Lung microvascular endothelial cell (primary cell): ENCODE measurements at regions not wholly inside any gene's neighbourhood (a gene's known extent, or its start where the extent isn't known, plus 50 kb on each side); places are given as distances from the start of the nearest gene placed in this dataset.
"Not testable (repeated sequence)": the region's sequence is repeated elsewhere in the genome, so short reads cannot be mapped to it uniquely, and the experiment has no call there.

Source experiments
- DNase-seq, 2 donors: peaks; one replicate each; pipeline versions ENCODE4 v3.0.0 to v3.0.0-alpha.2; 2010; ENCODE audit warnings: low read depth in 2 of 2

DNA sequence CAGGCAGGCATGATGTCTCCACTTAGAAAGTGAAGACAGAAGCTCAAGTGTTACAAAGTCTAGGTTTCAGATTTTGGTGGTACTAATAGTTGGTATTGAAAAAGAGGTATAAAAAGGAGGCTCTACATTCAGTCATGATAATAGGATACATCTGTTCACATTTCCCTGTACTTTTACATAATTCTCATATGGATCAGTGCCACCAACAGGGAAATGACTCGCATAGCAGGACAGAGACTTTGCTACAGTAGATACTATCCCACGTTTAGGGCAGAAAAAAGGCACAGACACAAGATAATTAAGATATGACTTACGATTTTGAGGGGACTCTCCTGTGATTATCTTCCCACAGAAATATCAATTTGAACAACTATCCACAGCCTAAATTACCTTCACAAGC is 1062.9 kb upstream of the EPHA6 start:
- DNase-seq = no peak

DNA sequence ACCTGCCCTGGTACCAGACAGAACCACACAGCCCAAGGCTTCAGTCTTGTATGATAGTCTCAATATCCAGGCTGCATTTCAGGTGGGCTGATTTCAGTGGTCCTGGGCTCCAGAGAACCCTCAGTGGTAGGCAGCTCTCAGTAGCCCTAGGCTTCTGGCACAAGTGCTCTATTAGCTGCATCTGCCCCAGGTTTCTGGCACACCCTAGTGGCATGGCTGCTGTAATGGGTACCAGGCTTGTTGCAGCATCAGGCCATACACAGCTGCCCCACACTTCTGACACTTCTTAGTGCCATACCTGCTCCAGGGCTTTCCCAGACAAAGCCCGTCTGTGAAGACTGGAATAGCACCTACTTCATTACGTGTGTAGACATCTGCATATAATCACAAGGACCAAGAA is 1062.2 kb upstream of the EPHA6 start:
- DNase-seq = no peak

DNA sequence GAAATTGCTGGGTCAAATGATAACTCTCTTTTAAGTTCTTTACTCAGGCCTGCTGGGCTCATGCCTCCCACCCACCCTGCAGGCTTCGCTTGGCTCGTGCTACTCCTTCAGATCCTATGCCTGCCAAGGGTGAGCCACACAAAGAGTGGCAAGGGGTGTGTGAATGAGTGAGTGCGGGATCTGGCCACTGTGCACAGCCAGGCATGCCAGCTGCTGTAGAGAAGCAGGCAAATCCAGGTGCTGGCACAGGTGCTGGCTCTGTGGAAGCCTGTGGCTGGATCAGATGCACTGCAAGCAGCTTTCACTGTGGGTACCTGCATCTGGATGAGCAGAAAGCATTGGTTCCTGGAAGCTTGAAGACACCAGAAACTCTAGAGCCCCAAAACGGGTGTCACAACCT is 1055.7 kb upstream of the EPHA6 start:
- no peak for DNase-seq

DNA sequence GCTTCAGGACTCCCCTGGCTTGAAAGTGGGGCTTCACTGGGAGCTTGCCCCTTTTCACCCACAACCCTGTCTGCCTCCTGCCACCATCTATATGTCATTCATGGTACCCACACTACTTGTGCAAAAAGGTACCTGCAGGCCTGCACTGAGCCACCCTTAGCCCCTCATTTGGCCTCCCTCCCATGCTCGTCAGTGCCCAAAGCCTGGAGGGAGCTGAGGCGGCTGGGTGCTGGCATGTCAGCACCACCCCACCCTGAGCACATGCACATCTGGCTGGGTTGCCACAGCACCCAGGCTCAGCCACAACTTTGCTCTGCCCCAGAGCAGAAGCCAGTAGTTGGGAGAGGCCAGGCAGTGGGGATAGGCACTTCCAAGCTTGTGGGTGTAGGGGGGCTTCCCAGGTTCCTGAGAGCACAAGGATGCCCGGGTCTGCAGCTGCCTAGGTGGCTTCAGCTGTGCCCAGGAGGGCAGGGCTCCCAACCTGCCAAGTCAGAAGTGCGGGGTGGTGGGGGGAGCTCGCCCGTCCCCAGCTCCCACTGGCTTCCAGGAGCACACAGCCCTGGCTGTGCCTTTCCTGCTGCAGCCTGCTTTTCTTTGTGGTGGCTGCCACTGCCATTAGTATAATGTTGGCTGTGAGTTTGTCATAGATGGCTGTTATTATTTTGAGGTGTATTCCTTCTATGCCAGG is 1054.6 kb upstream of the EPHA6 start:
- no peak for DNase-seq

DNA sequence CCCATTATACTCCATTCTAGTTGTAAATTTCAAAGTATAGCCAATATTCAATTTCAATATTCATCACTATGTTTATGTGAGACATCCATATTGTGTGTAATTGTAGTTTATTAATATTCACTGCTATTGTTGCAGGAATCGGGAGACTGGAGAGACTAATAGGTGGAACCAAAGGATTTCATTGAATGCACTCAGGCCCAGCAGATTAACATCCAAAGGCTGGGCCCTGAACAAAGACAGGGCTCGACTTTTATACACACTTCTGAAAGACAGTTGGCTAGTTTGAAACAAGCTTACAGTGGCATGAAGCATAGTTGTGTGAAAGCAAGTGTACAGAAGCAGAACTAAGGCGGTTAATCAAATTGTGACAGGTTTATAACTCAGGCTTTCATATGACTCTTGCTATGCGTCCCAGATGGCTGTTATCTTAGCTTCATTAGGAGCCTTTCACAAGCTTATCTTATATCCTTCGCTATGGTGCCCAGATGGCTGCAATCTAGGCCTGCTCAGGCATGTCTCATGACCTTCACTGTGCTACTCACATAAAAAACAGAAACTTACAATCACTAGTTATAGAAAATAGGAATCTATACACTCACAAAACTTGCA is 1038.8 kb upstream of the EPHA6 start:
- DNase-seq = no peak

DNA sequence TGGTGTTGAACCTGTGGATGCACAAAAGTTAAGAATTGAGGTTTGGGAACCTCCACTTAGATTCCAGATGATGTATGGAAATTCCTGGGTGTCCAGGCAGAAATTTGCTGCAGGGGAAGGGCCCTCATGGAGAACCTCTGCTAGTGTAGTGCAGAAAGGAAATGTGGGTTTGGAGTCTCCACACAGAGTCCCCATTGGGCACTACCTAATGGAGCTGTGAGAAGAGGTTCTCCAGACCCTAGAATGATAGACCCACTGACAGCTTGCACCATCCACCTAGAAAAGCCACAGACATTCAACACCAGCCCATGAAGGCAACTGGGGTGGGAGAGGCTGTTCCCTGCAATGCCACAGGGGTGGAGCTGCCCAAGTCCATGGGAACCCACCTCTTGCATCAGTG is 1032.8 kb upstream of the EPHA6 start:
- no peak for DNase-seq

DNA sequence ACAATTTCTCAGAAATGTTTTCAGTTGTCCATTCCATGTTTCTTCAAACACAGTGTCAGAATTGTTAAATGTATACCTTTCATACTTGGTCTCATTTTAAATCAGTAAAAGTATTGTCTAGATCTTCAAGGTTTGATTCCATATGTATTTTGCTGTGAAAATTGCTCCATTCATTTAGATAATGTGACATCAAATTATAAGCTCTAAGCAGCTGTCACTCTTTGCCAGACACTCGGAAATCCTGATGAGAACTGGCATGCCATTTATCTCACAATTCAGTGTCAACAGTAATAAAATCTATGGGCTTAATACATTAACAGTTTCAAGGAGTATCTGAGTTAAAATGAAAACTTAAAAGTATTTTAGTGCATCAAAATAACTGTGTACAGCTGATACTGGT is 1025.3 kb upstream of the EPHA6 start:
- no peak for DNase-seq

DNA sequence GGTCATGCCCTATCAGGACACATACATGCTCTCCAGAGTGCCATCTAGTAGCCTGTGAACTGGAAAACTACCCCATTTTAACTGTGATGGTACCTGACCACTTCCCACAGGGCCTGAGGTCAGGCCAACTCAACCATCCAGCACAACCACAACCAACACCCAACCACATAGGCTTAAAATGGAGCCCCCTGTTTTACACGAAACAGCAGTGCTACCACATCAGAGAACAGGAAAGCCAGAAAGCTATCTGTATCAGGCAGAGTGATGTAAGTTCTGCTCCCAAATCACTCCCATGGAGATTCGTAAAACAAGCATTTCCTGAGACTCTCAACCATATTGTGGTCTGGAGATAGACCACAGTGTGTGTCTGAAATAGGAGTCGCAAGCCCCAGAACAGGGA is 1017.3 kb upstream of the EPHA6 start:
- no peak for DNase-seq

DNA sequence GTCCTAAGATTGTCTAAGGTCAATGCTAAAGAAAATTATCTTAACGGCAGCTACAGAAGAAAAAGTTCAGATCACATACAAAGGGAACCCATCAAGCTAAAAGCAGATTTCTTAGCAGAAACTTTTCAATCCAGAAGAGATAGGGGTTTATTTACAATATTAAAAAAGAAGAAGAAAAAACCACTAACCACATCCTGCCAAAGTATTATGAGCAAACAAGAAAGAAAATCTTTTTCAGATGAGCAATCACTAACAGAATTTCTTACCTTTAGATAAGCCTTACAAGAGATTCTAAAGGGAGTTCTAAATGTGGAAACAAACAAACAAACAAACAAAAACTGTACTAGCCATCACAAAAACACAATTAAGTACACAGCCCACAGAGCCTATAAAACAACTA is 1015.8 kb upstream of the EPHA6 start:
- DNase-seq = no peak

DNA sequence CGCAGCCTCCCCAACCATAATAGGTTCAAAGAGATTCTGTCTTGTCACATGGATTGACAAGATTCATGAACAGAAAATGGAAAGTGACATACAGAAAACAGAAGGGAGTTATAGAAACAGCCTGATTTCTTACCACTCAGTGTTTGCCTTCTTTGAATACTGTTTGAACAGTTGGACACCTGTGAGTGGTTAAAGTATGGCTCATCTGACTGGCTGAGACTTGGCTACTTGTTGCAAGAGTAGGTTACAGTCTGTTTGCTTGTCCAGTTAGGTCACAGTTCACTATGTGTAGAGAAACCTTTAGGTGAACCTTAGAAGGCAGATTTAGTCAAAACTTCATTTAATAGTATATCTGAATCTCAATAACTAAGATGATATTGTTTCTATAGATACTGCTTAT is 1003.9 kb upstream of the EPHA6 start:
- DNase-seq = no peak

DNA sequence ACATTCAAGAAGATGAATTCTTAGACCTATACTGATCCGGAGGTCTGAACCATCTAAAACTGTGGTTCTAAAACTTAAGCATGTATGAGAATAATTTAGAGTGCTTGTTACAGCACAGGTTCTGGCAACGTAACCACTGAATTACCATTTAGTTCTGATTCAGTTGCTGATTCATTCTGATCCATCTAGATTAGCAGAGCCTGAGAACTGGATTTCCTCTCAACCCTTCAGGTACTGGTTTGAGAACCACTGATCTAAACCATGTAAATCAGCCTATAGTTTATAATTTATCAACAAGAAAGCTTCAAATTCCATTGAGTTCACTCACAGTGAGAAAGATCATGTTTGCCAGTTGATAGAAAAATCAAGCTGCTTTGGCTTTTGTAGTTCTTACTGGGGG is 1001.1 kb upstream of the EPHA6 start:
- no peak for DNase-seq

DNA sequence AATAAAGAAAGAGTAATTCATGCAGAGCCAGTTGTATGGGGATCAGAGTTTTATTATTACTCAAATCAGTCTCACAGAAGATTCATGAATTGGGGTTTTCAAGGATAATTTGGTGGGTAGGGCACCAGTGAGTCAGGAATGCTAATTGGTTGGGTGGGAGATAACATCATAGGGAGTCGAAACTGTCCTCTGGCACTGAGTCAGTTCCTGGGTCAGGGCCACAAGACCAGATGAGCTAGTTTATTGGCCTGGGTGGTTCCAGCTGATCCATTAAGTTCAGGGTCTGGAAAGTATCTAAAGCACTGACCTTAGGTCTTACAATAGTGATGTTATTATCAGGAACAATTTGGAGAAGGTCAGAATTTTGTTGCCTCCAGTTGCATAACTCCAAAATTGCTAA is 998.6 kb upstream of the EPHA6 start:
- no peak for DNase-seq

DNA sequence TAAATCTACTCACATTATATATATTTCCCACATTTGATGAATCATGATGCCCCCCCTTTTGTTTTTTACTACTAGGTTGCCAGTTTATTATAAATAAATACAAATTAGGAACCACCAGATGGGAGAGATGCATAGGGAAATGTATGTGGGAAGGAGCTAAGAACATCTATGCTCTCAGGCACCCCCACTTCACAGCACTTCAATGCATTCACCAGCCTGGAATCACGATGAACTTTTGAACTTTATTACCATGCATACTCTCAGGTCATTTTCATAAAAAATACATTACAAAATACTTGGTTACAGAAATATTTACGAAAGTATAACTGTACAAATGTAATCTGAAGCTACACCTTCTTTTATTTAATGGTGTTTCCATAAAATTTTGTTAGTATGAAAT is 988.0 kb upstream of the EPHA6 start:
- no peak for DNase-seq

DNA sequence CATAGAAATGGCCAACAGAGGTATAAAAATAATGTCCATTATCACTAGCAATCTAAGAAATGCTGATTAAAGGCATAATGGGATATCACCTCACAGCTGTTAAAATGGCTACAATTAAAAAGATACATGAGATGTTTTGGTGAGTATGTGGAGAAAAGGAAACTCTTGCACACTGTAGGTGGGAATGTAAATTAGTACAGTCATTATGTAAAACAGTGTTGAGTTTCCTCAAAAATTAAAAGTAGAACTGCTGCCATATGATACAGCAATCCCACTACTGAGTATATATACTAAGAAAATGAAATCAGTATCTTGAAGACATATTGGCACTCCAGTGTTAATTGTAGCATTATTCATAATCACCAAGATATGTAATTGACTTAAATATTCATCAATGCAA is 982.2 kb upstream of the EPHA6 start:
- DNase-seq = no peak

DNA sequence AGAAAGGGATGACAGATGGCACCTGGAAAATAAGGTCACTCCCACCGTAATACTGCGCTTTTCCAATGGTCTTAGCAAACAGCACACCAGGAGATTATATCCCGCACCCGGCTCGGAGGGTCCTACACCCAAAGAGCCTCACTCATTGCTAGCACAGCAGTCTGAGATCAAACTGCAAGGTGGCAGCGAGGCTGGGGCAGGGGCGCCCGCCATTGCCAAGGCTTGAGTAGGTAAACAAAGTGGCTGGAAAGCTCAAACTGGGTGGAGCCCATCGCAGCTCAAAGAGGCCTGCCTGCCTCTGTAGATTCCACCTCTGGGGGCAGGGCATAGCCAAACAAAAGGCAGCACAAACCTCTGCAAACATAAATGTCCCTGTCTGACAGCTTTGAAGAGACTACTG is 953.8 kb upstream of the EPHA6 start:
- not testable (repeated sequence) for DNase-seq

DNA sequence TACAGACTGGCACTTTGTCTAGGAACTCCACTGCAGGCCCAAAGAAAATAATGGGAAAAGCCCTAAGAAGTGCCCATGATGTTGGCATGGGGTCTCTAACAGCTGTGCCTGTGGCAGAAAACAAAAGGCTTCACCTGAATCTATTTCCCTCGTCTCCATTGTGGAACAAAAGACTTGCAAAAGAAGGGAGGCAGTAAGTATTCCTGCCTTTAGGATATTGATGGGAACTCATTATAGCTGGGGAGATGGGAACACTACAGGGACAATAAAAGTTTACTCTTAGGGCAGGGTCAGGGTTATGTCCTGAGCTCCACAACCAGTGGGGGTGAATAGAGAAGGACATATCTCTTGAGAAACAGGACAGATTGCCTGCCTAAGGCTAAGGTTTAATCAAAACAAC is 930.6 kb upstream of the EPHA6 start:
- DNase-seq = no peak

DNA sequence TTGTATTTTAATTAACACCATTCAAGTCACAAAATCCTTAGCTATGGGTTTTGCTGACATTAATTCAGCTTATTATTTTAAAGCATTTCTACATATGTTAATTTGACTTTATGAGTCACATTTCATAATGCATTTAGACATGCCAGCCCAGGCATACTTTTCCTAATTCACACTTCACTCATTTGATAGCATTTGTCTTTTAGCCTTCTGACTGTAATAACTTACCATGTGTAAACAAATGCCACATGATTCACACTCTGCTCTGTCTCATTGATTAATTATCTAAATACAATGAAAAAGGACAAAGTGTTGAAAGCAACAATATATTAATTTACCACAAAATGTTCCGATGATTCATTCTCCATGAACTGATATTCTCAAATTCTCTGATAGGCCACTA is 927.8 kb upstream of the EPHA6 start:
- no peak for DNase-seq

DNA sequence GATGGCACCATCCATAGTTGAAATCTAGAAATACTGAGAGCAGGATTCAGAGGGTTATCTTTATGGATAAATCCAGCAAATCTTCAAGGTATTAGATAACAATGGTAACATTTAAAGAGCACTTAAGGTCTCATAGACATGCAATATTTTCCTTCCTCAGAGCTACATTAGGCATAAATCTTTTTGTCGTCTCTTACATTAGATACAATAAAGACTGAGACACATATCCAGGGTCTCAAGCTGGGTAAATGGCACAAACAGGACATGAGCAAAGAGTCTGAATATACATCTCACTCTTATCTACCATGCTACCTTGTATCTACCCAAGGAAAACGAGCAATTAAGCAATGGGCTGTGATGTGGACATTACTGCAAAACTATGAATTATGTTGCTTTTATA is 927.3 kb upstream of the EPHA6 start:
- DNase-seq = no peak

DNA sequence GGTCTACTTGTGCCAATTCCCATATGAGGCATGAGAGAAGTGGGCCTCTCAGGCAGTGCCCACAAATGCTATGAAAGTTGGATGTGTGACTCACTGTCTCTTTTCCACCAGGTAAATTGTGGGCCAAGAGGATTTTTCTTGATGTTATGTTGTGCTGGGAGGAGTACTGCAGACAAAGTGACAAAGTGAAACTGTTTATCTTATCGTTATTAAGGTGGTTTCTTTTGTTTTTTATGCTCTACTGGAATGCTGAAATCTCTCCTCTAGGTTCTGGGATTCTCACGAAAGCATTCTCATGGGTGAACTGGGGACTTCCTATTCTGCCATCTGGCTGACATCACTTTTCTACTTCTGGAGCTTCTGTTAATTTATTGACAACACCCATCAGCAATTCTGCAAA is 919.6 kb upstream of the EPHA6 start:
- no peak for DNase-seq

DNA sequence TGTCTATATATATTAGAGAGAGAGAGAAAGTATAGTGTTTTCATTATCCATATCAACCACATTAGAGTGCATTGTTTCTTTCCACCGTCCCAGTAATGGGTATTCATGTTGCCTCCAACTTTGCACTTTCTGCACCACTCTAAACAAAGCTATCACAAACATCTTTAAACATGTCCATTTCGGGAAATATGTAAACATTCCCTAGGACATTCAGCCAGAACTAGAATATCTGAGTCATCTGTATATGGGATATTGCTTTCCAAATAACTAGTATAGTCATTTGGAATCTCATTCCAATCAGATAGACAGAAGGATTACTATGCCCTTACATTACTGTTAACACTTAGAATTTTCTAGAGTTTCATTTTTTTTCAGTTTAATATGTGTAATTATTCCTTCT is 914.9 kb upstream of the EPHA6 start:
- peak in 1 of 2 donors; percentile 8 for DNase-seq

DNA sequence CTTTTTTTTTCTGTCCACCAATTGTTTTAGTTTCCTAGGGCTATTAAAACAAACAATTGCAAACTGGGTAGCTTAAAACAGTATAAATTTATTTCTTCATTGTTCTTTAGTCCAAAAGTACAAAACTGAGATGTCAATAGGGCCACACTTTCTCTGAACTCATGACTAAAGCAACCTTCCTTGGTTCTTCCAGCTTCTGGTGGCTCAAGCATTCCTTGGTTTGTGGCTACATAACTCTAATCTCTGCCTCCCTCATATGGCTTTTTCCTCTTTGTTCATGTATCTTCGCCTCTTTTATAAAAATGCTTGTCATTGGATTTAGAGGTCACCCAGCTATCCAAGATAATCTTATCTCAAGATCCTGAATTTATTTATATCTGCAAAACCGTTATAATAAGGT is 914.5 kb upstream of the EPHA6 start:
- no peak for DNase-seq

DNA sequence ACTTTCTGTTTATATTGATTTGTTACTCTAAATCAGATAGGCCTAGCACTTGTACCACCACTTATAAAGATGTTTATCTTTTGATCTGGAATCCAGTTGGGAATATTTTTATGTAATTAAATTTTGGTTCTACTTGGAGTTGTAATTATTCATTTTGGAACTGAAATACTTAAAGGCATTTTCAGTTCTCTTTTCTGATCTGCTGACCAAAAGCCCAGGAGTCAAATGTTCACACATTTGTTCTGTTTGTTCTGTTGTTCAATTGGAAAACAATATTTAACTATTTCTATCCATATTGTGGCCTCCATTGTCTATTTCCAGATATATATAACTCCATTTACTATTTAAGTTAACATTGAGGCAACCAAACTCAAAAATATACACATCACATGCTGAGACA is 912.4 kb upstream of the EPHA6 start:
- no peak for DNase-seq

DNA sequence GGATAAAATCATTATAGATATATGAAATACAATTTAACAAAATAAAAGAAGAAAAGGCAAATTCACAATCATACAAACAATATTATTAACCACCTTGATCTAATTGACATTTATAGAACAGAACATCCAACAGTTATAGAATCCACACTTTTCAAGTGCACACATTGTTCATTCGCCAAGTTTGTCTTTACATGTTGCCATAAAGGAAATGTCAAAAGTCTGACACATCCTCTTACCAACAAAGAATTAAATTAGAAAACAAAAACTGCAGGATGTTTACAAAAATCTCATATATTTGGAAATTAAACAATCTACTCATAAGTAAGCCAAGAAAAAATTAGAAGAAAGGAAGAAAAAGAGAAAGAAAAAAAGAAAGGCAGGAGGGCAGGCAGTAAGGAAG is 909.2 kb upstream of the EPHA6 start:
- peak; percentile 1 to 26 for DNase-seq

DNA sequence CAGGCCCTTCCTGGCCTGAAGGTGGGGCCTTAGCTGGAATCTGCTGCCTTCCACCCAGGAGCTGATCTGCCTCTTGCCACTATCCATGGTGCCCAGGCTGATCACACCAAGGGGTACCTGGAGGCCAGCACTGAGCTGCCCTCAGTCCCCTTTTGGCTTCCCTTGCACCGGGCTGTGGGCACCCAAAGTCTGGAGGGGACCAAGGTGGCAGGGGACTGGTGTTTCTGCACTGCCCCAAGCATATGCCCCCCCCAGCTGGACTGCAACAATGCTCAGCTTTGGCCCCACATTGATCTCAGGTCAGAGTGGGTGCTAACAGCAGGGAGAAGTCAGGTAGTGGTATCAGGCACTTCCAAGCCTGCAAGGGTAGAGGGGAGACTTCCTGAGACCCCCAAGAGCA is 902.6 kb upstream of the EPHA6 start:
- DNase-seq = no peak
